Upper lobe of right lung (tissue), 1 donor: ENCODE measurements at regions not wholly inside any gene's neighbourhood (a gene's known extent, or its start where the extent isn't known, plus 50 kb on each side); places are given as distances from the start of the nearest gene placed in this dataset.

ENCODE experiments used
- ATAC-seq: fragments of 200-7000 bp; cut with Tn5 transposase; one replicate; pipeline ENCODE4 v1.9.1; 2020; ENCODE audit warnings: mild to moderate bottlenecking, moderate library complexity
- DNase-seq: peaks from one replicate; pipeline ENCODE4 v3.0.0-alpha.2; 2020
- H3K27ac ChIP-seq: fragments of 200-600 bp; one replicate; pipeline ENCODE4 v1.8.0; 2022
- H3K27me3 ChIP-seq: fragments of 200-600 bp; one replicate; pipeline ENCODE4 v1.8.0; 2022; ENCODE audit warnings: mild to moderate bottlenecking
- H3K36me3 ChIP-seq: fragments of 200-600 bp; one replicate; pipeline ENCODE4 v1.8.0; 2022
- H3K4me1 ChIP-seq: fragments of 200-600 bp; one replicate; pipeline ENCODE4 v1.8.0; 2022
- H3K4me3 ChIP-seq: fragments of 200-600 bp; one replicate; pipeline ENCODE4 v1.8.0; 2022; ENCODE audit warnings: mild to moderate bottlenecking
- H3K9me3 ChIP-seq: fragments of 200-600 bp; one replicate; pipeline ENCODE4 v1.8.0; 2022
- intact Hi-C: fragments of 100-400 bp; cut with DNase I; formaldehyde crosslinking; loops from one replicate; pipeline ENCODE4 v1.11.0; 2022
- TF ChIP-seq, protein P1 (sequence below): fragments of 200-600 bp; IDR thresholded peaks from one replicate; pipeline ENCODE4 v1.8.0; 2022; ENCODE audit warnings: antibody characterized with exemption
- donor health status: DM: no; HTN: yes; CAD: no; lungs with severe emphysema.

DNA sequence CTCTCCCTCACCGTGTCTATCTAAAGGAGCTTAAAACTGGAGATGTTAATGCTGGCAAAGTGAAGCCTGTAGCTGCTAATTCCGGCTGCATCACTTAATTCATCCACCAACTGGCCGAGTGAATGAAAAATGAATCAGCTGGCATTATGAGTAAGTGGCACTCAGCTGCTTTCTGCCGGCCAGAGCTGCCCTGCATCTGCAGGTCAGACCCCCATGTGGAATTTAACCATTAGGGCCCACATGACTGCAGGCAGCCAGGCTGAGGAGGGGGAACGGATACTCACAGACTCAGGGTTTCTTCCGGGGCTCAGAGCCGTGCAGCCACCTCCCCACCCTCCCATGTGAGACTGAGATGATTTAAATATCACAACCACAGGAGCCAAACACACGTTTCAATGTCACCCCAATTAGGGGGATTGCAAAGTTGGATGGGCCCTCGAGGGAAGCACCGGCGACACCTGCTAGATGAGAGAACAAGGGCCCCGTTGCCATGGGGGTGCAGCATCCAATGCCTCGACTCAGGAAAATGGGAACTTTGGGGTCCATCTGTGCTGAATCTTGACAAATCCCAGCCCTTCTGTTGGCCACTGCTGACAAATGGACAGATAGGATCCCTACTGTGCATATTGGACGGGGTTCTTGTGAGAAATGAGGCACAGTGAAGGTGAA, 115.6 kb upstream of the ALDH1B1 start:
- Histone ChIP-seq H3K36me3 (no peaks in the 10 kb centered on the region), H3K4me1 (no peaks in the 10 kb centered on the region), H3K27me3 (no peaks in the 10 kb centered on the region), H3K9me3 (no peaks in the 10 kb centered on the region), H3K4me3 (no peak overlapping the region), H3K27ac (no peak overlapping the region)
- intact Hi-C loops, result no loop called here
- DNase-seq (no peak), ATAC-seq (no peak)
- TF ChIP-seq, protein P1, sequence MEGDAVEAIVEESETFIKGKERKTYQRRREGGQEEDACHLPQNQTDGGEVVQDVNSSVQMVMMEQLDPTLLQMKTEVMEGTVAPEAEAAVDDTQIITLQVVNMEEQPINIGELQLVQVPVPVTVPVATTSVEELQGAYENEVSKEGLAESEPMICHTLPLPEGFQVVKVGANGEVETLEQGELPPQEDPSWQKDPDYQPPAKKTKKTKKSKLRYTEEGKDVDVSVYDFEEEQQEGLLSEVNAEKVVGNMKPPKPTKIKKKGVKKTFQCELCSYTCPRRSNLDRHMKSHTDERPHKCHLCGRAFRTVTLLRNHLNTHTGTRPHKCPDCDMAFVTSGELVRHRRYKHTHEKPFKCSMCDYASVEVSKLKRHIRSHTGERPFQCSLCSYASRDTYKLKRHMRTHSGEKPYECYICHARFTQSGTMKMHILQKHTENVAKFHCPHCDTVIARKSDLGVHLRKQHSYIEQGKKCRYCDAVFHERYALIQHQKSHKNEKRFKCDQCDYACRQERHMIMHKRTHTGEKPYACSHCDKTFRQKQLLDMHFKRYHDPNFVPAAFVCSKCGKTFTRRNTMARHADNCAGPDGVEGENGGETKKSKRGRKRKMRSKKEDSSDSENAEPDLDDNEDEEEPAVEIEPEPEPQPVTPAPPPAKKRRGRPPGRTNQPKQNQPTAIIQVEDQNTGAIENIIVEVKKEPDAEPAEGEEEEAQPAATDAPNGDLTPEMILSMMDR, result no peak

- Histone ChIP-seq H3K4me3 (no peak overlapping the region), H3K4me1 (no peaks in the 10 kb centered on the region), H3K27ac (no peak overlapping the region), H3K27me3 (no peaks in the 10 kb centered on the region), H3K36me3 (no peaks in the 10 kb centered on the region), H3K9me3 (no peaks in the 10 kb centered on the region)
- intact Hi-C loops, result no loop called here
- no peak for ATAC-seq
- DNase-seq, result no peak
- TF ChIP-seq, protein P1, result no peak
These were observed 117.7 kb upstream of the ALDH1B1 start for GRCh38 chr9:38274800-38275199.

DNA sequence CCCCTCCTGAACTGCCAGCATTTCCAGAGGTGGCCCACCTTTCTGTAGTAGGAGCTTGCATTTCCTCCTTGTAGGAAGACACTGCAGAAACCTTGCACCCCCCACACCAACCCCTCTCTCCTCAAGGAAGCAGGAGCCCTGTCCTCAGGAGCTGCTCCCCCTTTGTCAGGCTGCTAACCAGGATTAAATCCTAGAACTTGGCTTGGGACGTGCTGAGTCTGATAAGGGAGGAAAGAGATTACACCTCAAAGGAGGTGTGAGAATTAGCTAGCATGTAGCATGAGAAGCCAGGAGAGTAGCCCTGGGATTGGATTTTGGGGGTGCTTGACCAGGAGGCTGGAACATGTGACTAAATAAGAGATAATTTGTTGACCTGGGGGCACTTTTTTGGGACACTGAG, 119.8 kb upstream of the ALDH1B1 start:
- ATAC-seq (no peak), DNase-seq (no peak)
- no peaks in the 10 kb centered on the region for H3K9me3 ChIP-seq
- H3K4me3 ChIP-seq, result no peak overlapping the region
- TF ChIP-seq, protein P1, result no peak
- H3K36me3 ChIP-seq, result no peaks in the 10 kb centered on the region
- no peak overlapping the region for H3K27ac ChIP-seq
- no peaks in the 10 kb centered on the region for H3K4me1 ChIP-seq
- intact Hi-C loops, result no loop called here
- H3K27me3 ChIP-seq, result no peaks in the 10 kb centered on the region

- H3K27me3 ChIP-seq, result no peaks in the 10 kb centered on the region
- TF ChIP-seq, protein P1, result no peak
- ATAC-seq (no peak), DNase-seq (no peak)
- H3K9me3 ChIP-seq, result no peaks in the 10 kb centered on the region
- intact Hi-C loops, result no loop called here
- H3K4me1 ChIP-seq, result no peaks in the 10 kb centered on the region
- no peak overlapping the region for H3K27ac ChIP-seq
- H3K36me3 ChIP-seq, result no peaks in the 10 kb centered on the region
- H3K4me3 ChIP-seq, result no peak overlapping the region
These were observed 120.7 kb upstream of the ALDH1B1 start for GRCh38 chr9:38271666-38272241.

DNA sequence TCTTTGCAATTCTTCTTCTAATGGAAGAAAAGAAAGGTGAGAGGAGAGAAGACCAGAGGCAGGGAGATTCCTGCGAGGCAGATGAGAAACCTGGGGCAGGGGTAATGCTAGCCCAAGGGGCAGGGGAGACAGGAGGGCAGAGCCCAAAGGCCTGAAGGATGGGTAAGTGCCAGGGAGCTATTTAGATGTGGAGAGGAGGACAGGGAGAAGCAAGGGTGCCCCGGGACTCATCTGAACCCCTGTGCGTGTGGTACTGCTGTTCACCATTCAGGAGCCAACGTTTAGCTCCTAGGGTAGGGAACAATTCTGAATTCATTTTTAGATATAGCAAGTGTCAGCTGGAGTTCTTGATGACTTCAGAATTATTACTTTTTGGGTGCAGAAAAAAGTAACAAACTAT, 122.7 kb upstream of the ALDH1B1 start:
- TF ChIP-seq, protein P1, result no peak
- Histone ChIP-seq H3K4me3 (no peak overlapping the region), H3K27me3 (no peaks in the 10 kb centered on the region), H3K36me3 (no peaks in the 10 kb centered on the region), H3K4me1 (no peaks in the 10 kb centered on the region), H3K27ac (no peak overlapping the region), H3K9me3 (no peaks in the 10 kb centered on the region)
- intact Hi-C loops, result loop anchor here (10.0 kb wide), 1 partner anchor 65 kb away; no protein-coding TSS in a partner anchor
- DNase-seq (no peak), ATAC-seq (no peak)
